ENCODE measurements at regions not wholly inside any gene's neighbourhood (a gene's known extent, or its start where the extent isn't known, plus 50 kb on each side); places are given as distances from the start of the nearest gene placed in this dataset.

DNA sequence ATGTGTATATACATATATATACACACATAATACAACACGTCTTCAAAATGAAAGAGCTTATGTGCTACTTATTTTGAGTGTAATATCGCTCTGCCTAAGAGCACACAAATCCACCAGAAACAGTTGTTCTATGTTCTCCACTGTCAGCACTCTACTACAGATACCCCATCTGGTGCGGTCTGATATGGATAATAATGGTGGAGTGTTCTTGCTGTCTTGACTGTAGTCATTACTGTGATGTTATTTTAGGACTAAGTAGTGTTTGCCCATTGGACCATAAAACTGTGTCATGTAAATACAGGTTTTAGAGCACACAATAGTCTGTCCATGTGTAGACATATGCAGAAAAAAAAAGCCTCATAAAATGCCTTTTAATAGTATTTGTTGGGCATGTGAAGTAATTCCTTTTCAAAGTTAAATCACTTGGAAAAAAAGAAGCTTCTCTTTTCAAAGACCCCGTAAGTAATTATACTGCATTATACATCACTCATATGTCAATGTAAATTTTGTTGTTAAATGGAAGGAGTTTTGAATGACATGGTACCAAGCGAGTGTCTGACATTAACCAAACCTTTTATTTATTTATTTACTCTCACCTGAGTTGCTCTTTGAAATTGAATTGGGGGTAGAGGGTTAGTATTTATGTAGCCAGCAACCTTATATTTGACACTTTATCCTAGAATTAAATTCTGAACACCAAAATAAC lies 1249.2 kb upstream of the ZEB2 start:
- no peaks in the 10 kb centered on the region for H3K27me3 ChIP-seq
- no peak for TF ChIP-seq POLR2A (IDR thresholded peaks at IDR 0.05)
- TF ChIP-seq, protein P1, sequence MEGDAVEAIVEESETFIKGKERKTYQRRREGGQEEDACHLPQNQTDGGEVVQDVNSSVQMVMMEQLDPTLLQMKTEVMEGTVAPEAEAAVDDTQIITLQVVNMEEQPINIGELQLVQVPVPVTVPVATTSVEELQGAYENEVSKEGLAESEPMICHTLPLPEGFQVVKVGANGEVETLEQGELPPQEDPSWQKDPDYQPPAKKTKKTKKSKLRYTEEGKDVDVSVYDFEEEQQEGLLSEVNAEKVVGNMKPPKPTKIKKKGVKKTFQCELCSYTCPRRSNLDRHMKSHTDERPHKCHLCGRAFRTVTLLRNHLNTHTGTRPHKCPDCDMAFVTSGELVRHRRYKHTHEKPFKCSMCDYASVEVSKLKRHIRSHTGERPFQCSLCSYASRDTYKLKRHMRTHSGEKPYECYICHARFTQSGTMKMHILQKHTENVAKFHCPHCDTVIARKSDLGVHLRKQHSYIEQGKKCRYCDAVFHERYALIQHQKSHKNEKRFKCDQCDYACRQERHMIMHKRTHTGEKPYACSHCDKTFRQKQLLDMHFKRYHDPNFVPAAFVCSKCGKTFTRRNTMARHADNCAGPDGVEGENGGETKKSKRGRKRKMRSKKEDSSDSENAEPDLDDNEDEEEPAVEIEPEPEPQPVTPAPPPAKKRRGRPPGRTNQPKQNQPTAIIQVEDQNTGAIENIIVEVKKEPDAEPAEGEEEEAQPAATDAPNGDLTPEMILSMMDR (IDR thresholded peaks at IDR 0.05), result no peak

DNA sequence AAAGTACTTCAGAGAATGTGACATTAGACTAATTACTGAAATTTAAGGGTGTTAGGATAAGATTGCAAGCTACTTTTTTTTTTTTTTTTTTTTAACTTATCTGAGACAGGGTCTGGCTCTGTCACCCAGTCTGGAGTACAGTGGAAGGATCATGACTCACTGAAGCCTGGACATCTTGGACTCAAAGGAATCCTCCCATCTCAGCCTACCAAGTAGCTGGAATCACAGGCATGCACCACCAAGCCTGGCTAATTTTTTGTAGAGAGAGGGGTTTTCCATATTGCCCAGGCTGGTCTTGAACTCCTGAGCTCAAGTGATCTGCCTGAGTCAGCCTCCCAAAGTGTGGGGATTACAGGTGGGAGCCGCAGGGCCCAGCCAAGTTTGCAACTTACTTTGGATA lies 1246.0 kb upstream of the ZEB2 start:
- DNase-seq, result no peak
- TF ChIP-seq, protein P1 (IDR thresholded peaks at IDR 0.05), result no peak
- H3K4me3 ChIP-seq, result no peak overlapping the region
- H3K27ac ChIP-seq, result no peak overlapping the region
- H3K4me1 ChIP-seq, result no peaks in the 10 kb centered on the region
- H3K9me3 ChIP-seq, result no peaks in the 10 kb centered on the region
- no peaks in the 10 kb centered on the region for H3K27me3 ChIP-seq
- no peaks in the 10 kb centered on the region for H3K36me3 ChIP-seq

More for the DNA sequence above, 1249.2 kb upstream of the ZEB2 start:
- Histone ChIP-seq H3K27ac (no peak overlapping the region), H3K4me1 (no peaks in the 10 kb centered on the region), H3K4me3 (no peak overlapping the region), H3K9me3 (no peaks in the 10 kb centered on the region), H3K36me3 (no peaks in the 10 kb centered on the region)
- DNase-seq, result no peak

DNA sequence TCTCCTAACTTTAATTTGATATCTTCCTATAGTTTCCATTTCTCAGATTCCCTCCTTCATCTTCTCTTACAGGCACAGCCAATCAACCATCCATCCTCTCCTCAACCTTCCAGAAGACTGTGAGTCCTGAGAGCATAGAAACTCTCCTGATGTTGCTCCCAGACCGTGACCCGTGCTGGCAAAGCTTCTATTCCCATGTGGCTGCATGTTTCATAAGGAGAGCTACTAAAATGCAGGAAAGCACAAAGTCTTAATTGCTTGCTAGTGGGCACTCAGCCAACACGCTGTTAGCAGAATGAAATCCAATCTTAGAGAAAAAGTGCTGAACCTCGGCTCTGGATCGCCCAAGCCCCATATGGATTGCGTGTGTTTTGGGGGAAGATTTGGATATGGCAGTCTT lies 1244.7 kb upstream of the ZEB2 start:
- TF ChIP-seq POLR2A (IDR thresholded peaks at IDR 0.05), result no peak
- TF ChIP-seq, protein P1 (IDR thresholded peaks at IDR 0.05), result no peak
- H3K36me3 ChIP-seq, result no peaks in the 10 kb centered on the region
- no peaks in the 10 kb centered on the region for H3K4me1 ChIP-seq
- H3K27me3 ChIP-seq, result no peaks in the 10 kb centered on the region
- H3K9me3 ChIP-seq, result no peaks in the 10 kb centered on the region
- H3K27ac ChIP-seq, result no peak overlapping the region
- DNase-seq, result no peak
- no peak overlapping the region for H3K4me3 ChIP-seq

DNA sequence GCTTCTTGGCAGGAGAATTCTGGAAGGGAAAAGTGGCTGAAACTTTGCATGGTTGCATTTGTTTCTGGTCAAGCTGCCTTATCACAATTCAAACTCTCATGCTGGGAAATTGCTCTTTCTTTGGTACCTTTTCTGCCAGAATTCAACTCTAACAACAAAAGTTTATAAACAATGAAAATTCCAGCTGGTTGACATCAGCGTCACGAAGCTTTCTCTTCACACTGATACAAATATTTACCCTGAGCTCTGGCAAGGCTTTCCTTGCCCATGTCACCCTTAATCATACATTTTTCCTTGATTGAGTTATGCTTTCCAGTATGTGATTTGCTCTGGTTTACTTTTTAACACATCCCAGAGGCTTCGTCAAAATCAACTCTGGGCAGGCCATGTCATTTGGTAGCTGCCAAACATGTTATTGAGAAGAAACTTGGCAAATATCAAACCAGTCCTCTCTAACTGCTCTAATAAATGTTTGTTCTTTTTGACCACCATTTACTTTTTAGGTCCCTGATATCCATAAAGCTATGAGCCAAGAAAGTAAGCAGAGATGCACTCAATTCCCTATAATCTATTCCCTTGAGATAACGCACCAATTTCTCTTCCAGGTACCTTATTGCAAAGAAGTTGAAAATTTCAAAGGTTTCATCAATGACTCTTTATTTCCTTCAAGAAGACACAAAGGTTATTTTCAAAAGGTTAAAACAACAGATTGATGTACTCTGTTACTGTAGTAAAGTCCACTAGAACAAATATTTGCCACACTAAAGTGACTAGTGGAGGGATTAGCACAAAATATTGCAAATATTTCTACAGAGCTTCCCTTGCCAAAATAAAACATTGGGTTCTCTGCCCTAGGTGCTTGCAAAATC lies 1241.1 kb upstream of the ZEB2 start:
- DNase-seq, result no peak
- H3K27me3 ChIP-seq, result no peaks in the 10 kb centered on the region
- H3K9me3 ChIP-seq, result no peaks in the 10 kb centered on the region
- H3K4me1 ChIP-seq, result no peaks in the 10 kb centered on the region
- no peak overlapping the region for H3K4me3 ChIP-seq
- H3K27ac ChIP-seq, result peak overlapping the region in 1 of 4 donors; percentile 20
- H3K36me3 ChIP-seq, result no peaks in the 10 kb centered on the region
- TF ChIP-seq, protein P1 (IDR thresholded peaks at IDR 0.05), result no peak
- no peak for TF ChIP-seq POLR2A (IDR thresholded peaks at IDR 0.05)

DNA sequence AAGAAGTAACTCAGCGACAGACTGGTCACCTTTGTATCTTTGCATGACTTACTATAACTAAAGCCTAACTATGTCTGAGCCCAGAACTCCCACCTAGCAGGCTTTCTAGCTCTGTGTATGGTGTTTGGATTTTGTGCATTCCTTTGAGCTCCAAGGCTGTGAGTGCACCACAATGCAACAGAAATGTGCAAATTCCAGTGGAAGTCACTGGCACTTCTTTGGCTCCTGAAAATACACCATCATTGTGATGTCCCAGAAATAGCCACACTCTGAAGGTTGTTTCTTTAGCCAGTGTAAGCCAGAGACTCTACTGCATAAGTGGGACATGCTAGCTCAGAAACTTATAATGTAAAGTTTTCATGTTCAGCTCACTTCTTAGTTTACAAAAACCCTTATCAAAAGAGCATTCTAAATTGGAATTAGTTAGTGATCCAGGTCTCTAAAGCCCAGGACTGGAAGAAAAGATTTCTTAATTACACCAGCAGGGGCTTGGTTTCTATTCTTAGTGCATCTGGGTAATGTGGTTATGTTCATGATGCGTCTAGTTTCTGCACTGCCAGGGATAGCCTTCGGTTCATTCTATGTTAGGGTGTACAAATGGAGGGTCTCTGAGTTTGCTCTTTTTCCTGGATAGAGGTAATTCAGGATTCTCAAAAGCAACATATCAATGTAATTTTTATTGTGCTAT lies 1239.5 kb upstream of the ZEB2 start:
- H3K27me3 ChIP-seq, result no peaks in the 10 kb centered on the region
- no peak for DNase-seq
- no peaks in the 10 kb centered on the region for H3K4me1 ChIP-seq
- no peak for TF ChIP-seq POLR2A (IDR thresholded peaks at IDR 0.05)
- TF ChIP-seq, protein P1 (IDR thresholded peaks at IDR 0.05), result no peak
- H3K9me3 ChIP-seq, result no peaks in the 10 kb centered on the region
- H3K36me3 ChIP-seq, result no peaks in the 10 kb centered on the region
- peak overlapping the region in 1 of 4 donors; percentile 20 for H3K27ac ChIP-seq
- no peak overlapping the region for H3K4me3 ChIP-seq

Data from Peyer's patch (tissue), 4 donors.